Upper lobe of left lung (tissue), 4 donors: ENCODE measurements at regions not wholly inside any gene's neighbourhood (a gene's known extent, or its start where the extent isn't known, plus 50 kb on each side); places are given as distances from the start of the nearest gene placed in this dataset.

Source experiments
- CTCF ChIP-seq, 6 experiments: fragments of 450-650 bp in 4 of 6; fragments of 200-600 bp in 2 of 6; sonication (generic) in 2 of 6; IDR thresholded peaks; one replicate each; pipeline ENCODE4 v1.5.1; 2016 to 2019; ENCODE audit warnings: antibody characterized with exemption in 6 of 6
- POLR2A ChIP-seq, 4 donors: fragments of 450-650 bp; IDR thresholded peaks; one replicate each; pipeline ENCODE4 v1.5.1; 2016 to 2017; ENCODE audit warnings: antibody characterized with exemption in 4 of 4, mild to moderate bottlenecking in 2 of 4

GRCh38 chr1:56331892-56332567 is 247.3 kb downstream of the PLPP3 start:
- no peak for TF ChIP-seq CTCF (IDR thresholded peaks at IDR 0.05)
- no peak for TF ChIP-seq POLR2A (IDR thresholded peaks at IDR 0.05)
